A673 (cell line): ENCODE measurements at regions not wholly inside any gene's neighbourhood (a gene's known extent, or its start where the extent isn't known, plus 50 kb on each side); places are given as distances from the start of the nearest gene placed in this dataset.

ENCODE experiments used
- BruUV-seq: library from RNA; stranded (reverse); fragments of 400-500 nt; replicated peaks from 2 replicates; lab custom pipeline; 2021; lab: Mats Ljungman, UMichigan
- CTCF ChIA-PET: fragments of 300-600 bp; sonication (Branson Sonifier 250); formaldehyde crosslinking; loops from one replicate; lab custom pipeline; 2022; ENCODE audit warnings: antibody characterized with exemption; lab: Charles Lee
- POLR2A ChIA-PET: fragments of 300-600 bp; sonication (Branson Sonifier 250); formaldehyde crosslinking; loops from one replicate; lab custom pipeline; 2022; ENCODE audit warnings: antibody characterized with exemption; ENCODE audit not compliant: low non-redundant PET; lab: Charles Lee
- DNase-seq: peaks from one replicate; pipeline ENCODE4 v3.0.0-alpha.2; 2015; ENCODE audit warnings: low spot score
- H3K27ac ChIP-seq: fragments of 200-600 bp; sonication (generic); 2 replicates; pipeline ENCODE4 v1.5.1; 2016; ENCODE audit warnings: mixed run types, low read depth, mild to moderate bottlenecking, mixed read lengths, antibody characterized with exemption, low read length; ENCODE audit not compliant: poor library complexity, severe bottlenecking
- H3K27me3 ChIP-seq: fragments of 200-600 bp; sonication (generic); replicated peaks from 2 replicates; pipeline ENCODE4 v1.6.1; 2017; ENCODE audit warnings: mixed run types, low read depth, mild to moderate bottlenecking, mixed read lengths, antibody characterized with exemption, low read length; ENCODE audit not compliant: insufficient read depth, poor library complexity
- H3K36me3 ChIP-seq: fragments of 200-600 bp; sonication (generic); 2 replicates; pipeline ENCODE4 v1.6.1; 2016; ENCODE audit warnings: mixed run types, mild to moderate bottlenecking, mixed read lengths, antibody characterized with exemption, low read length; ENCODE audit not compliant: insufficient read depth, poor library complexity, severe bottlenecking
- H3K4me1 ChIP-seq: fragments of 200-600 bp; sonication (generic); 2 replicates; pipeline ENCODE4 v1.6.1; 2017; ENCODE audit warnings: mixed run types, mild to moderate bottlenecking, mixed read lengths, antibody characterized with exemption, low read length; ENCODE audit not compliant: insufficient read depth, poor library complexity, severe bottlenecking
- H3K4me3 ChIP-seq: fragments of 200-600 bp; sonication (generic); 2 replicates; pipeline ENCODE4 v1.5.1; 2016; ENCODE audit warnings: low read depth, mixed run types, mild to moderate bottlenecking, mixed read lengths, low read length; ENCODE audit not compliant: poor library complexity, severe bottlenecking
- H3K9me3 ChIP-seq: fragments of 200-600 bp; sonication (generic); 2 replicates; pipeline ENCODE4 v1.6.1; 2016; ENCODE audit warnings: mixed run types, low read depth, mild to moderate bottlenecking, mixed read lengths, antibody characterized with exemption, low read length; ENCODE audit not compliant: poor library complexity, severe bottlenecking
- CTCF ChIP-seq: fragments of 300-800, 200-600 bp; sonication (generic); conservative IDR thresholded peaks from 2 replicates; pipeline ENCODE4 v1.5.1; 2017; ENCODE audit warnings: low read depth, mild to moderate bottlenecking, antibody characterized with exemption, low read length, moderate library complexity, mixed read lengths
- EZH2 ChIP-seq: fragments of 200-600 bp; sonication (generic); IDR thresholded peaks from 2 replicates; pipeline ENCODE4 v1.6.1; 2017; ENCODE audit warnings: borderline replicate concordance, low read depth, mild to moderate bottlenecking, mixed read lengths, antibody characterized with exemption, low read length; ENCODE audit not compliant: poor library complexity, severe bottlenecking
- intact Hi-C: fragments of 100-400 bp; cut with micrococcal nuclease; formaldehyde crosslinking; loops from one replicate; pipeline ENCODE4 v1.10.0; 2022; ENCODE audit not compliant: unreplicated experiment

GRCh38 chr5:43875741-43876140, 272.8 kb downstream of the NNT start:
- H3K27ac ChIP-seq, result no peak overlapping the region
- H3K4me3 ChIP-seq, result no peak overlapping the region
- no peaks in the 10 kb centered on the region for H3K9me3 ChIP-seq
- TF ChIP-seq CTCF (no peak), EZH2 (no peak)
- H3K4me1 ChIP-seq, result no peaks in the 10 kb centered on the region
- H3K36me3 ChIP-seq, result no peaks in the 10 kb centered on the region
- CTCF ChIA-PET, result no interaction called here
- BruUV-seq, result no TSS peak
- DNase-seq, result no peak
- POLR2A ChIA-PET, result no interaction called here
- intact Hi-C loops, result no loop called here
- H3K27me3 ChIP-seq, result no peaks in the 10 kb centered on the region

- Histone ChIP-seq H3K9me3 (no peaks in the 10 kb centered on the region), H3K27me3 (no peaks in the 10 kb centered on the region), H3K36me3 (no peaks in the 10 kb centered on the region), H3K27ac (no peak overlapping the region), H3K4me1 (no peaks in the 10 kb centered on the region), H3K4me3 (no peak overlapping the region)
- ChIA-PET CTCF (no interaction called here), POLR2A (no interaction called here)
- TF ChIP-seq CTCF, result no peak
- BruUV-seq, result no TSS peak
- intact Hi-C loops, result no loop called here
- DNase-seq, result no peak
Measured at GRCh38 chr5:43874772-43875171, 271.8 kb downstream of the NNT start.

GRCh38 chr5:43873791-43874190, 270.8 kb downstream of the NNT start:
- H3K4me1 ChIP-seq, result no peaks in the 10 kb centered on the region
- no peaks in the 10 kb centered on the region for H3K9me3 ChIP-seq
- CTCF ChIA-PET, result no interaction called here
- POLR2A ChIA-PET, result no interaction called here
- BruUV-seq, result no TSS peak
- no peaks in the 10 kb centered on the region for H3K27me3 ChIP-seq
- DNase-seq, result no peak
- intact Hi-C loops, result no loop called here
- TF ChIP-seq CTCF (no peak), EZH2 (no peak)
- H3K4me3 ChIP-seq, result no peak overlapping the region
- no peaks in the 10 kb centered on the region for H3K36me3 ChIP-seq
- no peak overlapping the region for H3K27ac ChIP-seq
